GM18907 (cell line): ENCODE measurements at regions not wholly inside any gene's neighbourhood (a gene's known extent, or its start where the extent isn't known, plus 50 kb on each side); places are given as distances from the start of the nearest gene placed in this dataset.
"Not testable (repeated sequence)": the region's sequence is repeated elsewhere in the genome, so short reads cannot be mapped to it uniquely, and the experiment has no call there.

Source experiments
- ATAC-seq: cut with Tn5 transposase; IDR thresholded peaks from one replicate; pipeline ENCODE4 v1.9.1; 2021; ENCODE audit warnings: mild to moderate bottlenecking, moderate library complexity; ENCODE audit not compliant: unreplicated experiment

GRCh38 chr3:20921112-20921511 is 735.1 kb upstream of the SGO1 start:
- ATAC-seq, result not testable (repeated sequence)

DNA sequence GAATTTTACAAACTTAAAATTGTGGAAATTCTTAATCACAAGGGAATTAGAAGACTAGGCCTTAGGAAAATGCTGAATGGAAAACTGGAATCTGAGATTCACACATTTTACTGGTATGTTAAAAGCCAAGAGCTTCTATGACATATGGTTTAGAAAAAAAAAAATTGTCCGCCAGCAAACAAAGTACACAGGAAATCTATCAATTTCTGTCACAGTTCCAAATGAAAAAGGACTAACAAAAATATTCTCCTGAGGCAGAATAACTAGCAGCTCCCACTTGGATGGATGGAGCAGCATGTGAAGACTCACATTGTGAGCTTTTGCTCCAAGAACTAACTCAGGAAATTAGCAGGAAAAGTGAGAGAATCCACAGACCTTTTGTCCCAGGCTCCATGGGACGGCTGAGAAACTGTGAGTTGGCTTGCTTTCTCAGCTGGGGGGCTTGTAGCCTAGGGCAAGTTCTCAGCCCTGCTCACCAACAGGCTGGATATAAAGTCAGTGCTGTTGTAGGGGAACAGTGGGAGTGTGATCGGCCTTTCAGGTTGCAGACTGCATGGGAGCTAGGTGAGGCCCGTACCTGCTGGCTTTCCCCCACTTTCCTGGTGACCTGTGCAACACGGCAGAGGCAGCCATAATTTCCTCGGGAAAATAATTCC is 731.1 kb upstream of the SGO1 start:
- no peak for ATAC-seq

- ATAC-seq, result no peak
Measured at GRCh38 chr3:20914310-20914709, 728.3 kb upstream of the SGO1 start.

DNA sequence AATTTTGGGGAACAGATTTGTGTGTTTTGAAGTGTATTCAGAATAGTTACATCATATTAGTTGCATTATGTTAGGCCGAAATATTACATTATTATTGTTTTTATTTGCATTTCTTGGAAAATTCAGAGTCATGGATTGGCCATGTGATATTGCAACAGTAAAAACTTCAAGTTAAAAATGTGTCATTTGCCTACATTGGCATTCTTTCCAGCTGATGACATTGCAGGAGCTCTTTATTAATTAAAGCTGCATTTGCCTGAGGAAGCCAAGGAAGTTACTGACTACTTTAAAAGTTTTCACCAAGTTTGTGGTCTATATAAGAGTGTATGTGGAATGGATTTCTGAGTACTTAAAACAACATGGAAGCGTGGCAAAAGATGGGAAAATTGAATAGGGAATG is 726.4 kb upstream of the SGO1 start:
- ATAC-seq, result no peak

GRCh38 chr3:20909511-20909910 is 723.5 kb upstream of the SGO1 start:
- no peak for ATAC-seq

GRCh38 chr3:20905210-20905805 is 719.3 kb upstream of the SGO1 start:
- no peak for ATAC-seq

GRCh38 chr3:20904671-20905070 is 718.7 kb upstream of the SGO1 start:
- ATAC-seq, result no peak

- no peak for ATAC-seq
Measured at GRCh38 chr3:20898962-20899361, 713.0 kb upstream of the SGO1 start.

- ATAC-seq, result no peak
Measured at GRCh38 chr3:20890111-20890519, 704.1 kb upstream of the SGO1 start.

DNA sequence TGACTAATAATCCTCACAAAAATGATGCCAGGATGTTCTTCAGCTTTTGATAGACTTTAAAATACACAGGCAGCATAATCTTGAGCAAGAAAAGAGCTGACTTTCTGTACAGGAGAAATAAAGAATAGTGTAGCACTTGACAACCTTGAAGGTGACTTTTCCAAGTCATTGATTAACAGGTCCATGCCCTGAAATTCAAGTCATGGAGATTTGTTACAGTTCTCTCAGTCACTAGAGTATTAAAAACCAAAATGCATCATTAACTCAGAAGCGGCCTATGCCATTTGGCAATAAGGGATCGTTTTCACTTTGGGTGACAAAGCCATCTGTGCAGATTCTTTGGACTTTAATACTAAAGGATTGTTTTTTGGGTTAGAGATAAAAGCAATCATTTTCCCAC is 692.7 kb upstream of the SGO1 start:
- no peak for ATAC-seq

DNA sequence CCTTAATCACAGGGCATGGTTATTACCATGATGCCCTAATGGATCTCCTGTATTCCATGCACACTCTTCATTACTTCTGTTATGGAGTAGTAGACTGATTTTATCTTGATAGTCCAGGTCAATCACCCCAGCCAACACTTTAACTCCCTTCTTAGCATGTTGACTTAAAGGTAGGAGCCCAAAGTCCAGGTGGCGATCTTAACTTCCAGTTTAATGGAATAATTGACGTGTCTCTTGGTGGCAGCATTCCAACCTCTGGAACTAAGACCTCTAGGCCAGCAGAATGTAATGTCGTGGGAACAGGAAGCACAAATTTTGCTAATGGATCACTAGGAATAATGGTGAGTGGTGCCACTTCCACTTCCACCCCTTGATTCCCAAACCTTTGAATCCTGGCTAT is 687.2 kb upstream of the SGO1 start:
- ATAC-seq, result no peak

DNA sequence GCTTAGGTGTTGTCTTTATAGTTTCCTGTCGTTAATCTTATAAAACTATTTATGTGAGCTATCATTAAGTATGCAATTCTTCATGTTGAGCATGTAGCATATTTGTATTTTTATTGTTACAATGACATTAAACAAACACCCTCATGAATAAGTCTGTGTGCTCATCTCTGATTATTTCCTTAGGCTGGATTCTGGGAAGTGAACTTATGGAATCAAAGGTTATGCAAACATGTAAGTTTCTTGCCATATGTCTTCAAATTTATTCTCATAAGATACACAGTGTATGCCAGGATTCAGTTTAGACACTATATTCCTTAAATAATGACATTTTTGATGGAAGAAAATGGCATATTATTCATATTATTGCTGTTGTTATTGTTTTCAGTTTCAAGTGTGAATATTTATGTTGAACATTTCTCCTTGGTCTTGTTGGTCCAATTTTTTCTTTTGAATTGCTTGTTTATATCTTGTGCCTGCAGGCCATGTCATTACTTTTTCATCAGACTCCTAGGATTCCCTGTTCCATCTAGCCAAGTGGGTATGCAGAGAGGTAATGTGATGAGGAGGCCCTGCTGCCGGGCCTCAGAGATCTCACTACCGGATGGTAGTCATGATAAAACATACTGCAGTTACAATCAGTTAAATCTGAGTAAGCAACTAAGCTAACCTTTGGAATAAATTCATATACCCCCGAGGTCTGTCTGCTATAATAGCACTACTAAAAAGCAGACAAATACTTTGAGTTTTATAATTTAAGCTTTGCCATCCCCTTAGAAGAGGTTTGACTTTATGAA is 684.3 kb upstream of the SGO1 start:
- ATAC-seq, result no peak

GRCh38 chr3:20865803-20866202 is 679.8 kb upstream of the SGO1 start:
- no peak for ATAC-seq

DNA sequence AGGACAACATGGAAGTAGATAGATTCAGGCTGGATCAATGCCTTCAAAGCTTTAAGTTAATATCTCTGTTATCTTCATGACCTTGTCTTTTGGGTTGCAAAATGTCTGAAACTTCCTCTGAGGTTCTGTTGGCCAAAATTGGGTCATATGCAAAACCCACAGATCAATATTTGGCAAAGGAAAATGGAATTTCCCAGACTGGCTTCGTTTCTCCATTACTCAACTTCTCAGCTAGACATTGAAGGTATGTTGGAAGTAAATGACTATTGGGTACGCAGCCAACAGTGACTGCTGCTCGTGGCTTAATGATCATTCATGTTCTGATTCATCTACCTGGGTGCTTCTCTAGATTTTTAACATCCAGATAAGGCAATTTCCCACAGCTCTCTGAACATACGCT is 675.4 kb upstream of the SGO1 start:
- no peak for ATAC-seq

- no peak for ATAC-seq
Measured at GRCh38 chr3:20857636-20858035, 671.6 kb upstream of the SGO1 start.

- ATAC-seq, result no peak
Measured at GRCh38 chr3:20853890-20854289, 667.9 kb upstream of the SGO1 start.

- ATAC-seq, result no peak
Measured at GRCh38 chr3:20852712-20853111, 666.7 kb upstream of the SGO1 start.

GRCh38 chr3:20849975-20850374 is 664.0 kb upstream of the SGO1 start:
- ATAC-seq, result no peak

- ATAC-seq, result no peak
Measured at GRCh38 chr3:20846832-20847231, 660.8 kb upstream of the SGO1 start.

DNA sequence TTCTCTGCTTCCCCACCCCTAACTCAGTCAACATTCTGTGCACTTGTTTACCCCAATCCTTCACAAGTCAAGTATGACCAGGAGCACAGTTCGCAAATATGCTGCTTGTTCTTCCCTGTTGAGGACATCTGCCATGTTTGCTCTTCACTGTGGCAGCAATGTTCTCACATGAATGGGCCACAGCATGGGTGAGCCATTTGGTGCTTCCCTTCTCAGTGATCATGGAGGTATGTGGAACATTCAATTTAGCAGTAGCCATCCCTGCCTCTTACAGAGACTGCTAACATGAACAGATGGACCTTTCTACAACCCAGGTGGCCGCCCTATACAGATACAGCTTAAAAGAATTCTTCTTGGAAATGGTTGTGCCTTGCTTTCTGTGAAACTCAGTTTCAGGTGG is 660.1 kb upstream of the SGO1 start:
- no peak for ATAC-seq

DNA sequence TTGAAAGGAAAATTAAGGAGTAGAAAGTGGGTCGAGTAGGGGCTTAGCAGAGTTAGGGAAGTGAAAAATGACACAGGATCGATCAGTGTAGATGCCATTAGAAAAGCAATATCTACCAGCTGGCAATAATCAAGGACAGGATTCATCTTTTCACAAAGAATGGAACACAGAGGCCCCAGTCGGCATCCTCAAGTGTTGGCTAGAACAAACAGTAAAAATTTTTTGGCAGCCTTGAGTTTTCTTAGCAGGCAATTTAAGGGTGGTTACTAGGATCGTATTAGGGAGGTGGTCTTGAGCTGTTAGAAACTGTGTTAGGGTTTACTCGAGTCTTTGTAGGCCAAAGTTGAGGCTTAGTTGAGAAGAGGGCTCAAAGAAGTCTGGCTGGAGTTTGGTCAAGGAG is 658.8 kb upstream of the SGO1 start:
- ATAC-seq, result no peak
